Memory B cell (primary cell): ENCODE measurements at regions not wholly inside any gene's neighbourhood (a gene's known extent, or its start where the extent isn't known, plus 50 kb on each side); places are given as distances from the start of the nearest gene placed in this dataset.
"Not testable (repeated sequence)": the region's sequence is repeated elsewhere in the genome, so short reads cannot be mapped to it uniquely, and the experiment has no call there.

Experiments
- ATAC-seq: fragments of 150-1000 bp; cut with Tn5 transposase; 2 replicates; pipeline ENCODE4 v1.10.0; 2021; ENCODE audit warnings: low read depth, mild to moderate bottlenecking, moderate library complexity
- DNase-seq, 2 donors: peaks; one replicate each; pipeline ENCODE4 v3.0.0; 2022; ENCODE audit warnings: low spot score in 2 of 2
- H3K27ac Mint-ChIP-seq: one replicate; pipeline ENCODE4 v1.8.0; 2022; ENCODE audit warnings: mild to moderate bottlenecking, moderate library complexity, mixed read lengths
- H3K27me3 Mint-ChIP-seq: one replicate; pipeline ENCODE4 v1.8.0; 2022; ENCODE audit warnings: mixed read lengths
- H3K36me3 Mint-ChIP-seq: one replicate; pipeline ENCODE4 v1.8.0; 2022; ENCODE audit warnings: mild to moderate bottlenecking, mixed read lengths
- H3K4me1 Mint-ChIP-seq: one replicate; pipeline ENCODE4 v1.8.0; 2022; ENCODE audit warnings: mixed read lengths
- H3K4me3 Mint-ChIP-seq: one replicate; pipeline ENCODE4 v1.8.0; 2022; ENCODE audit warnings: mild to moderate bottlenecking, moderate library complexity, mixed read lengths
- H3K9me3 Mint-ChIP-seq: one replicate; pipeline ENCODE4 v1.8.0; 2022; ENCODE audit warnings: mixed read lengths

DNA sequence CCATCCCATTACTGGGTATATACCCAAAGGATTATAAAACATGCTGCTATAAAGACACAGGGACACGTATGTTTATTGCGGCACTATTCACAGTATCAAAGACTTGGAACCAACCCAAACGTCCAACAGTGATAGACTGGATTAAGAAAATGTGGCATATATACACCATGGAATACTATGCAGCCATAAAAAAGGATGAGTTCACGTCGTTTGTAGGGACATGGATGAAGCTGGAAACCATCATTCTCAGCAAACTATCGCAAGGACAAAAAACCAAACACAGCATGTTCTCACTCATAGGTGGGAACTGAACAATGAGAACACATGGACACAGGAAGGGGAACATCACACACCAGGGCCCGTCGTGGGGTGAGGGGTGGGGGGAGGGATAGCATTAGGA lies 106.1 kb downstream of the CHD1L start:
- H3K9me3 Mint-ChIP-seq, result peaks cover 10% of the 10 kb centered on the region
- not testable (repeated sequence) for ATAC-seq, H3K27ac Mint-ChIP-seq, H3K4me1 Mint-ChIP-seq, H3K36me3 Mint-ChIP-seq, DNase-seq, H3K4me3 Mint-ChIP-seq
- peaks cover 17% of the 10 kb centered on the region for H3K27me3 Mint-ChIP-seq

DNA sequence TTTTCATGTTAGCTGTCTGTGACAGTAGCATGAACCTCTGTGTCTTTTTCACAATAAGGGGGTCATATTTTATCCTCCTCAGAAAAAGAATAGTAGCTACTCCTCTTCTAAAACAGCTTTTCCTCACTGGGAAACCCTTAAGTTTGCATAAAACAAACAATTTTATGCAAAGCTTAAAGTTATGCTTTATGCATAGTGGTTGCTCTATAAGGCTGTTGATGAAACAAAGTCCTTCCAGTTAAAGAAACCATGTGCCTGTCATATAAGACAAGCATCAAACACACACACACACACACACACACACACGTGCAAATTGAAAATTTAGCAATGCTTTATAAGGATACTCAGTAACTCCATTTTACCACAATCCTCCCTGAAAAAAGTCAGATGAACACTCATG lies 107.0 kb downstream of the CHD1L start:
- ATAC-seq, result no peak
- Mint-ChIP-seq H3K4me3 (no peak overlapping the region), H3K27me3 (peaks cover 8% of the 10 kb centered on the region), H3K4me1 (no peaks in the 10 kb centered on the region), H3K9me3 (peaks cover 5% of the 10 kb centered on the region), H3K27ac (no peak overlapping the region), H3K36me3 (peaks cover under 1% of the 10 kb centered on the region)
- no peak for DNase-seq

DNA sequence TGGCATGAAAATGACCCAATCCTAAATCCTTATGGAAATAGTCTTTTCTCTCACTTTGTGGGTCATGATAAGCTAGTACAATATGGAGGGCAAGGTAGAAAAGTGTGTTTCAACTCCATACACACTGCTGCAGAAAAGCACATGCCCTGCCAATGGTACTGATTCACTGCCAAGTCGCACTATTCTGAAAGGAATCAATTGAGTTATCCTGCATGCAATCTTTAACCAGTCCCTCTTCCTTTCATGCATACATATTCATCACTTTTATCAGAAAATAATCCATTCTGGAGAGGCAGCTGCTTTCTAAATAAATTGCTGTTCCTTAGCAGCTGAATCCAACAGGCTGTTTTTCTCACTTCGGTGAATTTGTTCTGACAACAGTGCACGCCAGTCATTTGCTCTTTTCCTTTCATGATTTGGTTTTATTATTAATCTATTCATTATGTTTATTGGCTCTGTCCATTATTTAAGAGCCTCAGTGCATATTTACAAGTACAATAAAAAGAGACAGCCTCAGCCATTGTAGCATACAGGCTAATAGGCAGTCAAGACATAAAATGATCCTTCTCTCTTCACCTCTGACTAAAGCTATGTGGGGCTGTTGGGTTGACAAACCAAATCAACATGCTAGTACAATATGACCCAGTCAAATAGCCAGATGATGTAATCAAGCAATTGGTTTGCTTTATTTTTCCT lies 108.8 kb downstream of the CHD1L start:
- DNase-seq (no peak), ATAC-seq (no peak)
- no peaks in the 10 kb centered on the region for H3K36me3 Mint-ChIP-seq
- H3K9me3 Mint-ChIP-seq, result no peaks in the 10 kb centered on the region
- peaks cover 2% of the 10 kb centered on the region for H3K27me3 Mint-ChIP-seq
- H3K4me1 Mint-ChIP-seq, result no peaks in the 10 kb centered on the region
- no peak overlapping the region for H3K27ac Mint-ChIP-seq
- no peak overlapping the region for H3K4me3 Mint-ChIP-seq

DNA sequence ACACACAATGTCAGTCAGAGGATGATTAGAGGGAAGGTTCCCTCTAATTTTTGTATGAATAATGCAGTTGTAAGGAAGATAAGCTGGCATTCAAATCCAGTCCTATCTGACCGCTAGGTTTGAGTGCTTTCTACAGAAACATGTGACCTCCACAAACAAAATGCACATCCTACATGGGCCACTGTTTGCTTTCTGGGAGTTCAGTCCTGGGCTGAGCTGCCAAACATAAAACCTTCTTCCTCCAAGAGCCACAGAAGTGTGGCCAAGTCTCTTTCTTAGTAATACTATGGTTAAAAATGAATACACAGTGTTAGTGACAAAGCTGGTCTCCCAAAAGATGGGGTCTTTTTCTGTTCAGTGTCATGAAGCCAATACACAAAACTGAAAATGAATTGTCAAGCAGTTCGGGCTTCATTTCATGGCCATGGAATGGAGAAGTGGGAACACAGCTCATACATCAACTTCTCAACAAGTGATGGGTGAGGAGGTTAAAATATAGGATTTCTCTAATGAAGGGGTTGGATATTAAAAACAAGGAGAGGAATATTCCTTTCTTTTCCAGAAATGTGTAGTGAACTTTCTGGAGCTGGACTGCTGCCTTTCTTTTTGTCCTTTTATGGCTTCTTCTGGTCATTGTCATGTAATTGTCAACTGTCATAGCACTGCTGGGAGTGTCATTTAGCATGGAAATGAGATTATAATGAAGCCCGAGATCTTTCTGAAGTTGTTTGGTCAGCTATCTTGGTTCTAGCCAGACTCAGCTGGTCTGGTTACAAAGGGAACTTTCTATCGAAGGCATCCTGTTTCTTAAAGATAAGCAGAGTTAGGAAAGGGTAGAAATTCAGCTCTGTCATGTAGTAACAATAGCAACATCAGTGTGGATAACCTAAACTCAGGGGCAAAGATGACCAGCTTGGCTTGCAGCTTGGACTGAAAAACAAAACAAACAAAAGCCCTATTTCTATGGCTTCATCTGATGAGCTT lies 135.1 kb downstream of the CHD1L start:
- H3K36me3 Mint-ChIP-seq, result no peaks in the 10 kb centered on the region
- H3K27ac Mint-ChIP-seq, result no peak overlapping the region
- no peak for DNase-seq
- H3K27me3 Mint-ChIP-seq, result peaks cover 2% of the 10 kb centered on the region
- peaks cover 4% of the 10 kb centered on the region for H3K9me3 Mint-ChIP-seq
- no peak overlapping the region for H3K4me3 Mint-ChIP-seq
- H3K4me1 Mint-ChIP-seq, result no peaks in the 10 kb centered on the region
- ATAC-seq, result no peak

DNA sequence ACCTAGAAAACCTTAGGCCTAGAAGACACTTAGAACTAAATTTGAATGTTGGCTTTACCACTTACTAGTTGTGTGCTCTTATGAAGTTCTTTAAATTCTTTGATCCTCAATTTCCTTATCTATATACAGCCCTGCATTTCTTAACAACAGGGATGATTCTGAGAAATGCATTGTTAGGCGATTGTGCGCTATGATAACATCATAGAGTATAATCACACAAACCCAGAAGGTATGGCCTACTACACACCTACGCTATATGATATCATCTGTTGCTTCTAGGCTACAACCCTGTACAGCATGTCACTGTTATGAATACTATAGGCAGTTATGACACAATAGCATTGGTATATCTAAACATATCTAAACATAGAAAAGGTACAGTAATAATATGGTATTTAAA lies 137.4 kb downstream of the CHD1L start:
- Mint-ChIP-seq H3K4me3 (no peak overlapping the region), H3K9me3 (peaks cover 1% of the 10 kb centered on the region), H3K27me3 (peaks cover 1% of the 10 kb centered on the region), H3K36me3 (no peaks in the 10 kb centered on the region), H3K27ac (no peak overlapping the region), H3K4me1 (peaks cover 2% of the 10 kb centered on the region)
- ATAC-seq (no peak), DNase-seq (no peak)

DNA sequence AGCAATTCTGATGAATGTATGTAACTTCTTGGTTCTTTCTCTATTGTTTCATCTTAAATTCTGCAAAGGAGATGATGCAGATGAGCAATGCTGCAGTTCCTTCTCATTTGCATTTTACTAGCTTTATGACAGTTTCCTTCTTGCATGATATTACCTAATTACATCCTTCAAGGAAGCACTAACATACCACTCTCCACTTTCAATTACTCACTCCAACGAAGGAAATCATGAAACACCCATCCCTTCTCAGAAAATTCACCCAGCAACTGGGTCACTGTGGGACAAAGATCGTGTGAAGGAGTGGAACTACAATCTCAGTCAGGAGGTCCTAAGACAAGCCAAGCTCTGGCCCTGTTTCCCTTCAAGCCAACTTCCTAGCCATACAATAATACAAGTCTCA lies 142.3 kb downstream of the CHD1L start:
- Mint-ChIP-seq H3K27ac (no peak overlapping the region), H3K9me3 (no peaks in the 10 kb centered on the region), H3K27me3 (peaks cover 3% of the 10 kb centered on the region), H3K4me1 (peaks cover 4% of the 10 kb centered on the region), H3K4me3 (no peak overlapping the region), H3K36me3 (no peaks in the 10 kb centered on the region)
- ATAC-seq (no peak), DNase-seq (no peak)

DNA sequence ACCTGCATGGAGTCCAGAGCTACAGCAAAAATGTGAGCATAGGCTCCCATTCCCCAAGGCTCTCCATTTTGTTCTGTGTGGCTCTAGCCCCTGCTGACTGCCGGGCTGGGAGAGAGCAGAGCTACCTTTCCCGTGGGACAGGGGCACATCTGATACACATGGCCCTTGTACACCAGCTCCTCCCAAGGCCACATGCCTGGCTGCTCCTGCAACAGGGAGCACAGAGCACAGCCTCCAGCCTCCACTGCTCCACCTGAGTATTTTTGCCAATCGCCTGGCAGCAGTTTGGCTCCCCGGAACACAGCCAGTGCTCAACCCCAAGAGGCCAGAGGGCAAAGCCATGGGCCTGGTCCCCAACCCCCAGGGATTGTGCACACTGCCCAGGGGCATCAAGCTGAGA lies 146.5 kb downstream of the CHD1L start:
- H3K36me3 Mint-ChIP-seq, result no peaks in the 10 kb centered on the region
- ATAC-seq (no peak), DNase-seq (no peak)
- peaks cover 9% of the 10 kb centered on the region for H3K27me3 Mint-ChIP-seq
- peaks cover 3% of the 10 kb centered on the region for H3K9me3 Mint-ChIP-seq
- peaks cover 4% of the 10 kb centered on the region for H3K4me1 Mint-ChIP-seq
- no peak overlapping the region for H3K27ac Mint-ChIP-seq
- H3K4me3 Mint-ChIP-seq, result no peak overlapping the region

DNA sequence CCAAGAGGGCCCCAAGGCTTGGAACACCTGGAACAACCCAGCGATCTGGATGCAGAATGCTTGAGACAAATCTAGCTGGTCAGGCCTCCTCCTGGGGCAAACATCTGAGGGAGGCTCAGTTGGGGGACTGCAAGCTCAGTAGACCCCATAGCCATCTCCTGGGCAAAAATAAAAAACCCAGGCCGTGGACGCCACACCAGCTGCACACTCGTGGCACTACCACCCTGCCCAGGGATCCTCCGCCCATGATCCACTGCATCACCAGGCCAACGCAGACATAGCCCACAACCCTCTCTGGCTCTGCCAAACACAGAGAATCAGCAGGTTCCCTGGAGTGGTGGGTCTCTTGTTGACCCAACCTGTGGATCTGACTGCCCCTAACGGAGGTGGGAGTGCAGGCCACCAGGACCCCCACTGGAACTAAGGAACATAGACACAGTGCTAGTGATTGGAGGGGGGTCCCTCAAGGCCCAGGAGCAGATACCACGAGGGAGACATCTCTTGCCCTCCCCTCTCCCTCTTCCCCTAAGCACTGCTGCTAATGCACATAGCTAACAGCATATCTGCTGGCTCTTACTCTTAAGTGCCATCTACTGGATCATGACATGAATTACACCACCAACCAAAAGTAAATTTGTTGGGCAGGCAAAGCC lies 147.2 kb downstream of the CHD1L start:
- H3K27me3 Mint-ChIP-seq, result peaks cover 9% of the 10 kb centered on the region
- H3K4me1 Mint-ChIP-seq, result peaks cover 4% of the 10 kb centered on the region
- no peak for ATAC-seq
- DNase-seq, result peak; percentile 15 to 18
- no peak overlapping the region for H3K4me3 Mint-ChIP-seq
- no peaks in the 10 kb centered on the region for H3K36me3 Mint-ChIP-seq
- no peak overlapping the region for H3K27ac Mint-ChIP-seq
- peaks cover 3% of the 10 kb centered on the region for H3K9me3 Mint-ChIP-seq

DNA sequence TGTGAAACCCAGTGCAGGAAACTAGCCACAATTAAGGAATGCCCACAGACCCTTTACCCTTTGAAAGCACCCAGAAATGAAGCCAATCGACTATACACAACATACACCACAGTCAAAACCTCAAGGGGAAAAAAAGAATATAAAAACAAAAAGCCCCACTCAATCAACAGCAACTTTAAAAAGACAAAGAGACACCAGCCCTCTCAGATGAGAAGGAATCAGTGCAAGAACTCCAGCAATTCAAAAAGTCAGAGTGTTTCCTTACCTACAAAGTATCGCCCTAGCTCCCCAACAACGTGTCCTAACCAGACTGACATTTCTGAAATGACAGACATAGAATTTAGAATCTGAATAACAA lies 147.7 kb downstream of the CHD1L start:
- no peaks in the 10 kb centered on the region for H3K36me3 Mint-ChIP-seq
- no peak for DNase-seq
- peaks cover 9% of the 10 kb centered on the region for H3K27me3 Mint-ChIP-seq
- H3K9me3 Mint-ChIP-seq, result peaks cover 3% of the 10 kb centered on the region
- H3K4me3 Mint-ChIP-seq, result no peak overlapping the region
- H3K4me1 Mint-ChIP-seq, result no peaks in the 10 kb centered on the region
- no peak for ATAC-seq
- H3K27ac Mint-ChIP-seq, result no peak overlapping the region

DNA sequence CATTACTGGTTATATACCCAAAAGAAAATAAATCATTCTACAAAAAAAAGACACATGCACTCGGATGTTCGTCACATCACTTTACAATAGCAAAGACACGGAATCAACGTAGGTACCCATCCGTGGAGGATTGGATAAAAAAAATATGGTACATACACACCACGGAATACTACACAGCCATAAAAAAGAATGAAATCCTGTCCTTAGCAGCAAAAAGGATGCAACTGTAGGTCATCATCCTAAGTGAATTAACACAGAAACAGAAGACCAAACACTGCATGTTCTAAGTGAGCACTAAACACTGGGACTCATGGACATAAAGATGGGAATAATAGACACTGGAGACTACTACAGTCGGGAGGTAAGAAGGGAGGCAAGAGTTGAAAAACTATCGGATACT lies 148.6 kb downstream of the CHD1L start:
- ATAC-seq (no peak), DNase-seq (no peak)
- Mint-ChIP-seq H3K4me3 (no peak overlapping the region), H3K36me3 (no peaks in the 10 kb centered on the region), H3K9me3 (peaks cover 3% of the 10 kb centered on the region), H3K27me3 (peaks cover 9% of the 10 kb centered on the region), H3K27ac (no peak overlapping the region), H3K4me1 (no peaks in the 10 kb centered on the region)

DNA sequence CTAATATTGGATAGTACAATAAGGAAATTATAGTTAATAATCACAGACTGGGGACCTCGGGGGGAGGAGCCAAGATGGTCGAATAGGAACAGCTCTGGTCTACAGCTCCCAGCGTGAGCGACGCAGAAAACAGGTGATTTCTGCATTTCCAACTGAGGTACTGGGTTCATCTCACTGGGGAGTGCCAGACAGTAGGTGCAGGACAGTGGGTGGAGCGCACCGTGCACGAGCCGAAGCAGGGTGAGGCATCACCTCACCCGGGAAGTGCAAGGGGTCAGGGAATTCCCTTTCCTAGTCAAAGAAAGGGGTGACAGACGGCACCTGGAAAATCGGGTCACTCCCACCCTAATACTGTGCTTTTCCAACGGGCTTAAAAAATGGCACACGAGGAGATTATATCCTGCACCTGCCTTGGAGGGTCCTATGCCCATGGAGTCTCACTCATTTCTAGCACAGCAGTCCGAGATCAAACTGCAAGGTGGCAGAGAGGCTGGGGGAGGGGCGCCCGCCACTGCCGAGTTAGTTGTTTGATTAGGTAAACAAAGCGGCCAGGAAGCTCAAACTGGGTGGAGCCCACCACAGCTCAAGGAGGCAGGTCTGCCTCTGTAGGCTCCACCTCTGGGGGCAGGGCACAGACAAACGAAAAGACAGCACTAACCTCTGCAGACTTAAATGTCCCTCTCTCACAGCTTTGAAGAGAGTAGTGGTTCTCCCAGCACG lies 138.8 kb upstream of the BCL9 start:
- Mint-ChIP-seq H3K27me3 (peaks cover 17% of the 10 kb centered on the region), H3K9me3 (peaks cover 13% of the 10 kb centered on the region)
- not testable (repeated sequence) for ATAC-seq, H3K36me3 Mint-ChIP-seq, H3K4me3 Mint-ChIP-seq, DNase-seq, H3K4me1 Mint-ChIP-seq, H3K27ac Mint-ChIP-seq

DNA sequence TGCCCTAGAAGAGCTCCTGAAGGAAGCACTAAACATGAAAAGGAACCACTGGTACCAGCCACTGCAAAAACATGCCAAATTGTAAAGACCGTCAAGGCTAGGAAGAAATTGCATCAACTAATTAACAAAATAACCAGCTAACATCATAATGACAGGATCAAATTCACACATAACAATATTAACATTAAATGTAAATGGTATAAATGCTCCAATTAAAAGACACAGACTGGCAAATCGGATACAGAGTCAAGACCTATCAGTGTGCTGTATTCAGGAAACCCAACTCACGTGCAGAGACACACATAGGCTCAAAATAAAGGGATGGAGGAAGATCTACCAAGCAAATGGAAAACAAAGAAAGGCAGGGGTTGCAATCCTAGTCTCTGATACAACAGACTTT lies 137.0 kb upstream of the BCL9 start:
- H3K27ac Mint-ChIP-seq, H3K4me3 Mint-ChIP-seq, DNase-seq, ATAC-seq, H3K4me1 Mint-ChIP-seq, H3K36me3 Mint-ChIP-seq: not testable (repeated sequence)
- H3K27me3 Mint-ChIP-seq, result peaks cover 15% of the 10 kb centered on the region
- peaks cover 13% of the 10 kb centered on the region for H3K9me3 Mint-ChIP-seq

DNA sequence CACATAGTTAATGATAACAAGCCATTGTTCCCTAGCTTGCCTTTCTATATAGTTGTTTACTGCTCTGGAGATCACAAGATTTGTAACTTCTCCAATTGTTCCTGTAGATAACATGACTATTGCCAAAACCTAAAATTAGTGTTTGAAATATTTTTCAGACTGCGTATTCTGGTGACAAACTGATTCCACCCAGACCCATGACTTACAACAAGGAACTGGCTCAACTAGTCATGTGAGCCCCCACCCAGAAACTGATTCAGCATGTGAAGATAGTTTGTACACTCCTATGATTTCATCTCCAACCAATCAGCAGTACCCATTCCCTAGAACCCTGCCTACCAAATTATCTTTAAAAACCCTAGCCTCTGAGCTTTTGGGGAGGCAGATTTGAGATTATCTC lies 131.4 kb upstream of the BCL9 start:
- no peak for DNase-seq
- H3K4me3 Mint-ChIP-seq, result no peak overlapping the region
- H3K4me1 Mint-ChIP-seq, result no peaks in the 10 kb centered on the region
- no peak overlapping the region for H3K27ac Mint-ChIP-seq
- H3K36me3 Mint-ChIP-seq, result peaks cover under 1% of the 10 kb centered on the region
- peaks cover 4% of the 10 kb centered on the region for H3K27me3 Mint-ChIP-seq
- peaks cover 7% of the 10 kb centered on the region for H3K9me3 Mint-ChIP-seq
- no peak for ATAC-seq
